IMR-90 (cell line): ENCODE measurements at regions not wholly inside any gene's neighbourhood (a gene's known extent, or its start where the extent isn't known, plus 50 kb on each side); places are given as distances from the start of the nearest gene placed in this dataset.

Experiments
- ATAC-seq: fragments of 200-7000 bp; cut with Tn5 transposase; 2 replicates; pipeline ENCODE4 v1.9.1; 2020; ENCODE audit warnings: low read depth, mild to moderate bottlenecking, moderate library complexity
- BruUV-seq: library from RNA; stranded (reverse); fragments of 400-500 nt; replicated peaks from 2 replicates; lab custom pipeline; 2021; lab: Mats Ljungman, UMichigan
- CTCF ChIA-PET: fragments of 300-600 bp; formaldehyde crosslinking; extraction: SDS; loops from one replicate; lab custom pipeline; 2021; ENCODE audit warnings: antibody characterized with exemption; lab: Yijun Ruan, JAX
- POLR2A ChIA-PET: fragments of 300-600 bp; sonication (Branson Sonifier 250); formaldehyde crosslinking; loops from one replicate; lab custom pipeline; 2022; ENCODE audit warnings: antibody characterized with exemption; ENCODE audit not compliant: unreplicated experiment; lab: Charles Lee
- DNase-seq: peaks from one replicate; pipeline ENCODE4 v3.0.0; 2013
- H2AFZ ChIP-seq: replicated peaks from 2 replicates; pipeline ENCODE3; 2013; ENCODE audit warnings: low read length, mild to moderate bottlenecking; ENCODE audit not compliant: poor library complexity
- H2AK5ac ChIP-seq: 2 replicates; pipeline ENCODE4 v1.6.1; 2013; ENCODE audit warnings: low read depth, low read length, inconsistent platforms
- H2AK9ac ChIP-seq: replicated peaks from 2 replicates; pipeline ENCODE3; 2013; ENCODE audit warnings: mild to moderate bottlenecking, low read depth, low read length, moderate library complexity; ENCODE audit not compliant: poor library complexity
- H2BK120ac ChIP-seq: 2 replicates; pipeline ENCODE4 v1.6.1; 2013; ENCODE audit warnings: low read depth, low read length, inconsistent platforms
- H2BK15ac ChIP-seq: 3 replicates; pipeline ENCODE4 v1.6.1; 2013; ENCODE audit warnings: low read depth, low read length, inconsistent platforms
- H2BK20ac ChIP-seq: 2 replicates; pipeline ENCODE4 v1.6.1; 2013; ENCODE audit warnings: low read depth, mild to moderate bottlenecking, inconsistent platforms, low read length, moderate library complexity
- H2BK5ac ChIP-seq: 2 replicates; pipeline ENCODE4 v1.6.1; 2013; ENCODE audit warnings: mild to moderate bottlenecking, low read depth, low read length, inconsistent platforms; ENCODE audit not compliant: poor library complexity, severe bottlenecking
- H3K14ac ChIP-seq: replicated peaks from 2 replicates; pipeline ENCODE4 v1.6.1; 2013; ENCODE audit warnings: low read depth, low read length, inconsistent platforms
- H3K18ac ChIP-seq: 2 replicates; pipeline ENCODE4 v1.6.1; 2013; ENCODE audit warnings: low read depth, low read length, control low read depth
- H3K23ac ChIP-seq: 2 replicates; pipeline ENCODE4 v1.6.1; 2013; ENCODE audit warnings: low read depth, low read length, inconsistent platforms
- H3K27ac ChIP-seq: 2 replicates; pipeline ENCODE4 v1.5.1; 2013; ENCODE audit warnings: mild to moderate bottlenecking, control low read depth, low read length; ENCODE audit not compliant: insufficient read depth
- H3K27me3 ChIP-seq: 2 replicates; pipeline ENCODE4 v1.6.1; 2013; ENCODE audit warnings: low read length; ENCODE audit not compliant: control insufficient read depth, insufficient read depth
- H3K36me3 ChIP-seq: 2 replicates; pipeline ENCODE4 v1.6.1; 2013; ENCODE audit warnings: low read length, mixed read lengths; ENCODE audit not compliant: control insufficient read depth, insufficient read depth
- H3K4ac ChIP-seq: 2 replicates; pipeline ENCODE4 v1.6.1; 2013; ENCODE audit warnings: low read depth, low read length, inconsistent platforms
- H3K4me1 ChIP-seq: 2 replicates; pipeline ENCODE4 v1.6.1; 2013; ENCODE audit warnings: low read length, mixed read lengths; ENCODE audit not compliant: control insufficient read depth, insufficient read depth
- H3K4me2 ChIP-seq: 2 replicates; pipeline ENCODE4 v1.6.1; 2013; ENCODE audit warnings: low read depth, mild to moderate bottlenecking, control low read depth, low read length, moderate library complexity
- H3K4me3 ChIP-seq: 2 replicates; pipeline ENCODE4 v1.5.1; 2013; ENCODE audit warnings: low read depth, mild to moderate bottlenecking, control low read depth, low read length, moderate library complexity; ENCODE audit not compliant: insufficient read depth
- H3K56ac ChIP-seq: 2 replicates; pipeline ENCODE4 v1.6.1; 2013; ENCODE audit warnings: low read length, inconsistent platforms; ENCODE audit not compliant: insufficient read depth; ENCODE audit errors: extremely low read depth
- H3K79me1 ChIP-seq, 2 experiments: 2 replicates each; pipeline ENCODE4 v1.6.1; 2013; ENCODE audit warnings: low read length in 2 of 2, inconsistent platforms in 1 of 2, low read depth in 1 of 2
- H3K9ac ChIP-seq: 2 replicates; pipeline ENCODE4 v1.6.1; 2013; ENCODE audit warnings: low read depth, low read length, control low read depth
- H3K9me1 ChIP-seq: 2 replicates; pipeline ENCODE4 v1.6.1; 2013; ENCODE audit warnings: low read length, inconsistent platforms; ENCODE audit not compliant: insufficient read depth
- H3K9me3 ChIP-seq: 2 replicates; pipeline ENCODE4 v1.6.1; 2013; ENCODE audit warnings: low read length; ENCODE audit not compliant: control insufficient read depth, insufficient read depth
- H4K20me1 ChIP-seq: 2 replicates; pipeline ENCODE4 v1.6.1; 2013; ENCODE audit warnings: low read length, inconsistent platforms; ENCODE audit not compliant: insufficient read depth
- H4K5ac ChIP-seq: 2 replicates; pipeline ENCODE4 v1.6.1; 2013; ENCODE audit warnings: mild to moderate bottlenecking, low read depth, low read length, control low read depth
- H4K8ac ChIP-seq, 2 experiments: 2 replicates each; pipeline ENCODE4 v1.6.1; 2013; ENCODE audit warnings: low read depth in 2 of 2, low read length in 2 of 2, control low read depth in 1 of 2, inconsistent platforms in 1 of 2
- H4K91ac ChIP-seq: 2 replicates; pipeline ENCODE4 v1.6.1; 2013; ENCODE audit warnings: low read depth, low read length, inconsistent platforms; ENCODE audit not compliant: insufficient read depth
- BHLHE40 ChIP-seq: fragments of 150-350 bp; IDR thresholded peaks from 2 replicates; pipeline ENCODE4 v1.6.1; 2016; ENCODE audit warnings: mild to moderate bottlenecking, low read depth, low read length
- CHD1 ChIP-seq: IDR thresholded peaks from 2 replicates; pipeline ENCODE4 v1.6.1; 2012; ENCODE audit warnings: low read depth, low read length, improper control_type of control experiment
- CTCF ChIP-seq: conservative IDR thresholded peaks from 2 replicates; pipeline ENCODE4 v1.5.1; 2012; ENCODE audit warnings: mild to moderate bottlenecking, low read depth, low read length, improper control_type of control experiment
- ELK1 ChIP-seq: fragments of 150-350 bp; IDR thresholded peaks from 2 replicates; pipeline ENCODE4 v1.6.1; 2016; ENCODE audit warnings: low read depth, mild to moderate bottlenecking, low read length, moderate library complexity, borderline replicate concordance
- FOS ChIP-seq: fragments of 150-350 bp; IDR thresholded peaks from 2 replicates; pipeline ENCODE4 v1.6.1; 2016; ENCODE audit warnings: low read depth, low read length
- MAFK ChIP-seq: IDR thresholded peaks from 2 replicates; pipeline ENCODE4 v1.6.1; 2012; ENCODE audit warnings: low read depth, low read length, improper control_type of control experiment
- MAZ ChIP-seq: IDR thresholded peaks from 2 replicates; pipeline ENCODE4 v1.6.1; 2012; ENCODE audit warnings: low read depth, mild to moderate bottlenecking, low read length, improper control_type of control experiment, moderate library complexity, borderline replicate concordance
- MXI1 ChIP-seq: IDR thresholded peaks from 2 replicates; pipeline ENCODE4 v1.6.1; 2012; ENCODE audit warnings: low read depth, mild to moderate bottlenecking, low read length, moderate library complexity, borderline replicate concordance
- NFE2L2 ChIP-seq: fragments of 150-350 bp; IDR thresholded peaks from 2 replicates; pipeline ENCODE4 v1.6.1; 2016; ENCODE audit warnings: low read depth, mild to moderate bottlenecking, low read length
- POLR2A ChIP-seq: IDR thresholded peaks from 2 replicates; pipeline ENCODE4 v1.6.1; 2012; ENCODE audit warnings: mild to moderate bottlenecking, low read depth, low read length
- RAD21 ChIP-seq: IDR thresholded peaks from 2 replicates; pipeline ENCODE4 v1.6.1; 2012; ENCODE audit warnings: low read length, improper control_type of control experiment
- RCOR1 ChIP-seq: IDR thresholded peaks from 2 replicates; pipeline ENCODE4 v1.6.1; 2012; ENCODE audit warnings: mild to moderate bottlenecking, low read length, improper control_type of control experiment; ENCODE audit not compliant: insufficient replicate concordance
- RFX5 ChIP-seq: IDR thresholded peaks from 2 replicates; pipeline ENCODE4 v1.8.0; 2012; ENCODE audit warnings: low read depth, mild to moderate bottlenecking, low read length, moderate library complexity
- SMC3 ChIP-seq: fragments of 150-350 bp; IDR thresholded peaks from 2 replicates; pipeline ENCODE4 v1.6.1; 2016; ENCODE audit warnings: low read depth, mild to moderate bottlenecking, antibody characterized with exemption, low read length, moderate library complexity
- USF2 ChIP-seq: fragments of 150-350 bp; IDR thresholded peaks from 2 replicates; pipeline ENCODE4 v1.6.1; 2017; ENCODE audit warnings: mild to moderate bottlenecking, antibody characterized with exemption, low read length, low read depth
- WGBS, 2 experiments: methylation state at CpG; one replicate each; pipeline versions ENCODE4 v1.1.5 to v1.1.7; 2013; ENCODE audit warnings: missing lambda C conversion rate in 2 of 2; ENCODE audit not compliant: insufficient read length in 1 of 2; ENCODE audit errors: extremely low coverage in 2 of 2; 5-methylcytosine and 5-hydroxymethylcytosine counted together
- dilution Hi-C: fragments of 300-500 bp; cut with HindIII; formaldehyde crosslinking; loops from one replicate; pipeline ENCODE4 v1.14.3; 2018; ENCODE audit warnings: low sequenced_read_pairs; ENCODE audit not compliant: unreplicated experiment
- in situ Hi-C: fragments of 300-500 bp; cut with MboI; formaldehyde crosslinking; loops from 3 replicates; pipeline ENCODE4 v1.14.3; 2019; ENCODE audit warnings: low sequenced_read_pairs, inconsistent platforms, mixed read lengths
- intact Hi-C: fragments of 100-400 bp; cut with micrococcal nuclease; formaldehyde crosslinking; loops from 2 replicates; pipeline ENCODE4 v1.10.0; 2022

- H3K4ac ChIP-seq: no peak overlapping the region
- no peak overlapping the region for H3K4me2 ChIP-seq
- in situ Hi-C loops (no loop called here), dilution Hi-C loops (no loop called here), intact Hi-C loops (no loop called here)
- H3K4me1 ChIP-seq: no peaks in the 10 kb centered on the region
- no peaks in the 10 kb centered on the region for H4K20me1 ChIP-seq
- H3K14ac ChIP-seq: no peak overlapping the region
- H2BK120ac ChIP-seq: no peak overlapping the region
- H4K5ac ChIP-seq: no peak overlapping the region
- no peak overlapping the region for H3K18ac ChIP-seq
- H2AK9ac ChIP-seq: no peak overlapping the region
- no peak overlapping the region for H3K56ac ChIP-seq
- H2AFZ ChIP-seq: no peak overlapping the region
- H2BK20ac ChIP-seq: no peak overlapping the region
- H3K23ac ChIP-seq: no peak overlapping the region
- ChIA-PET CTCF (no interaction called here), POLR2A (no interaction called here)
- no TSS peak for BruUV-seq
- H3K27me3 ChIP-seq: no peaks in the 10 kb centered on the region
- no peak overlapping the region for H2BK15ac ChIP-seq
- H3K9me3 ChIP-seq: no peaks in the 10 kb centered on the region
- no peak overlapping the region for H3K9ac ChIP-seq
- H3K36me3 ChIP-seq: no peaks in the 10 kb centered on the region
- ATAC-seq: no peak
- H2BK5ac ChIP-seq: no peak overlapping the region
- no CpG with 5 or more reads among the region's 1 CpG for WGBS, 2 experiments
- no peak overlapping the region for H3K4me3 ChIP-seq
- no peak overlapping the region for H4K8ac ChIP-seq
- no peak for DNase-seq
- H2AK5ac ChIP-seq: no peak overlapping the region
- no peaks in the 10 kb centered on the region for H3K79me1 ChIP-seq
- H3K27ac ChIP-seq: no peak overlapping the region
- TF ChIP-seq BHLHE40 (no peak), SMC3 (no peak), POLR2A (no peak), NFE2L2 (no peak), MAZ (no peak), CTCF (no peak), RAD21 (no peak), USF2 (no peak), FOS (no peak), MXI1 (no peak), RCOR1 (no peak), MAFK (no peak), CHD1 (no peak), RFX5 (no peak), ELK1 (no peak)
- H4K91ac ChIP-seq: no peak overlapping the region
- H3K9me1 ChIP-seq: no peaks in the 10 kb centered on the region
Measured at GRCh38 chr11:101262995-101263394, 133.4 kb upstream of the PGR start.
